K562 (cell line): ENCODE measurements at regions not wholly inside any gene's neighbourhood (a gene's known extent, or its start where the extent isn't known, plus 50 kb on each side); places are given as distances from the start of the nearest gene placed in this dataset.

Experiments used
- ATAC-seq: fragments of 200-7000 bp; cut with Tn5 transposase; 3 replicates; pipeline ENCODE4 v1.9.1; 2020; ENCODE audit warnings: moderate library complexity
- BruUV-seq: library from RNA; stranded (reverse); fragments of 400-500 nt; replicated peaks from 2 replicates; lab custom pipeline; 2021; lab: Mats Ljungman, UMichigan
- CTCF ChIA-PET: fragments of 300-600 bp; formaldehyde crosslinking; extraction: SDS; loops from one replicate; lab custom pipeline; 2021; ENCODE audit warnings: low intra/inter-chr PET ratio; lab: Yijun Ruan, JAX
- POLR2A ChIA-PET: fragments of 300-600, 350-650 bp; sonication (Branson Sonifier 250); formaldehyde crosslinking; extraction: SDS; loops from one replicate; lab custom pipeline; 2021; ENCODE audit warnings: antibody characterized with exemption, inconsistent platforms; lab: Yijun Ruan, JAX
- DNase-seq, 4 experiments: peaks; one replicate each; pipeline versions ENCODE4 v3.0.0 to v3.0.0-alpha.2; 2011 to 2018; ENCODE audit warnings: low spot score in 3 of 4, mixed read lengths in 3 of 4; ENCODE audit errors: extremely low read depth in 1 of 4
- FAIRE-seq: peaks from 2 replicates; lab custom pipeline; 2011; peaks lifted over from hg19 to GRCh38; lab: Jason Lieb, UNC
- H2AFZ ChIP-seq: 2 replicates; pipeline ENCODE4 v1.6.0; 2011; ENCODE audit warnings: low read depth, low read length, control low read depth, inconsistent platforms
- H3K27ac ChIP-seq: fragments of 200-600 bp; 3 replicates; pipeline ENCODE4 v1.8.0; 2011; ENCODE audit warnings: low read depth, mild to moderate bottlenecking, control low read depth, inconsistent platforms, low read length, moderate library complexity, mixed read lengths; ENCODE audit errors: extremely low read depth
- H3K27me3 ChIP-seq, 2 experiments: fragments of 300-600 bp in 1 of 2; 2 replicates in 1 of 2; 3 replicates in 1 of 2; pipeline versions ENCODE4 v1.6.0 to v1.8.0; 2011; ENCODE audit warnings: inconsistent platforms in 2 of 2, low read length in 2 of 2, mild to moderate bottlenecking in 1 of 2, mixed read lengths in 1 of 2, moderate library complexity in 1 of 2; ENCODE audit not compliant: control insufficient read depth in 2 of 2, insufficient read depth in 2 of 2
- H3K36me3 ChIP-seq: fragments of 300-600 bp; 3 replicates; pipeline ENCODE4 v1.8.0; 2011; ENCODE audit warnings: mild to moderate bottlenecking, low read length, inconsistent platforms; ENCODE audit not compliant: control insufficient read depth, insufficient read depth
- H3K4me1 ChIP-seq, 2 experiments: fragments of 200-600 bp in 1 of 2; replicated peaks in 1 of 2; 2 replicates in 1 of 2; 3 replicates in 1 of 2; pipeline versions ENCODE4 v1.5.1 to v1.8.0; 2011; ENCODE audit warnings: inconsistent platforms in 2 of 2, low read length in 2 of 2, mild to moderate bottlenecking in 1 of 2, mixed read lengths in 1 of 2, moderate library complexity in 1 of 2; ENCODE audit not compliant: control insufficient read depth in 2 of 2, insufficient read depth in 2 of 2
- H3K4me2 ChIP-seq: 2 replicates; pipeline ENCODE4 v1.6.1; 2011; ENCODE audit warnings: low read length, control low read depth, inconsistent platforms, mixed read lengths; ENCODE audit not compliant: insufficient read depth
- H3K4me3 ChIP-seq: fragments of 200-600 bp; sonication (generic), shearing (Covaris generic); 2 replicates; pipeline ENCODE4 v1.5.1; 2016; ENCODE audit warnings: control low read depth, inconsistent platforms
- H3K79me2 ChIP-seq: fragments of 200-600 bp; 3 replicates; pipeline ENCODE4 v1.8.0; 2011; ENCODE audit warnings: low read length, inconsistent platforms; ENCODE audit not compliant: control insufficient read depth, insufficient read depth
- H3K9ac ChIP-seq, 2 experiments: 2 replicates each; pipeline versions ENCODE4 v1.6.0 to v1.6.1; 2011; ENCODE audit warnings: low read depth in 2 of 2, low read length in 2 of 2, control low read depth in 1 of 2, inconsistent platforms in 1 of 2, mild to moderate bottlenecking in 1 of 2, mixed read lengths in 1 of 2; ENCODE audit not compliant: insufficient read depth in 1 of 2
- H3K9me1 ChIP-seq: one replicate; pipeline ENCODE4 v1.6.0; 2011; ENCODE audit warnings: inconsistent platforms, mild to moderate bottlenecking, low read length, moderate library complexity; ENCODE audit not compliant: control insufficient read depth, insufficient read depth
- H3K9me3 ChIP-seq: replicated peaks from 2 replicates; pipeline ENCODE4 v1.5.1; 2011; ENCODE audit warnings: low read depth, low read length, inconsistent platforms; ENCODE audit not compliant: control insufficient read depth, insufficient read depth
- H4K20me1 ChIP-seq: replicated peaks from 2 replicates; pipeline ENCODE4 v1.6.1; 2011; ENCODE audit warnings: low read length, inconsistent platforms, mixed read lengths; ENCODE audit not compliant: control insufficient read depth, insufficient read depth
- DNMT1 ChIP-seq: fragments of 450-650 bp; IDR thresholded peaks from 2 replicates; pipeline ENCODE4 v1.6.1; 2016; ENCODE audit warnings: antibody characterized with exemption, mild to moderate bottlenecking
- JUNB ChIP-seq: fragments of 450-650 bp; formaldehyde crosslinking; conservative IDR thresholded peaks from 2 replicates; pipeline ENCODE4 v1.4.0; 2020; ENCODE audit warnings: mild to moderate bottlenecking
- RAD21 ChIP-seq, 2 experiments: fragments of 250-450 bp in 1 of 2; fragments of 450-650 bp in 1 of 2; sonication (Bioruptor Pico) in 1 of 2; formaldehyde crosslinking in 1 of 2; IDR thresholded peaks in 1 of 2; conservative IDR thresholded peaks in 1 of 2; 2 replicates each; pipeline versions ENCODE4 v1.4.0 to v1.8.0; 2020 to 2022; ENCODE audit warnings: mild to moderate bottlenecking in 2 of 2, moderate library complexity in 1 of 2
- SETDB1 ChIP-seq: IDR thresholded peaks from one replicate; pipeline ENCODE4 v1.6.1; 2012; ENCODE audit warnings: low read length, control low read depth, inconsistent platforms
- TBP ChIP-seq: optimal IDR thresholded peaks from 2 replicates; pipeline ENCODE3; 2011; ENCODE audit warnings: low read depth, low read length, improper control_type of control experiment
- TEAD1 ChIP-seq, 2 experiments: fragments of 450-650 bp in 1 of 2; sonication (generic) in 1 of 2; formaldehyde crosslinking; IDR thresholded peaks; 2 replicates each; pipeline versions ENCODE4 v1.4.0 to v1.8.0; 2020 to 2022; ENCODE audit warnings: mild to moderate bottlenecking in 2 of 2, missing genetic modification reagents in 1 of 2
- WGBS: fragments of 100-300 bp; shearing (Covaris generic); methylation state at CpG from one replicate; pipeline ENCODE4 v1.1.6; 2016; ENCODE audit warnings: low coverage, mixed read lengths; ENCODE audit not compliant: insufficient coverage; ENCODE audit errors: missing lambda C conversion rate; 5-methylcytosine and 5-hydroxymethylcytosine counted together
- in situ Hi-C: fragments of 300-500 bp; cut with MboI; formaldehyde crosslinking; loops from 4 replicates; pipeline ENCODE4 v1.15.0; 2018; ENCODE audit warnings: inconsistent platforms, mixed read lengths
- intact Hi-C: fragments of 100-400 bp; cut with micrococcal nuclease; formaldehyde crosslinking; loops from 2 replicates; pipeline ENCODE4 v1.14.2; 2022
- TF ChIP-seq, protein P1 (sequence below): fragments of 200-400 bp; formaldehyde crosslinking; IDR thresholded peaks from 2 replicates; pipeline ENCODE4 v1.6.1; 2017; ENCODE audit warnings: mild to moderate bottlenecking, low read depth, low read length, moderate library complexity
- TF ChIP-seq, protein P2 (sequence below): sonication (generic); formaldehyde crosslinking; IDR thresholded peaks from 2 replicates; pipeline ENCODE4 v1.8.1; 2023; ENCODE audit warnings: mild to moderate bottlenecking, missing genetic modification reagents

- no TSS peak for BruUV-seq
- H3K9me1 ChIP-seq = no peaks in the 10 kb centered on the region
Observed at GRCh38 chr4:14701389-14701788, 300.9 kb upstream of the CPEB2 start.

More at GRCh38 chr4:14701389-14701788, 300.9 kb upstream of the CPEB2 start:
- H3K9ac ChIP-seq = no peak overlapping the region
- H3K4me1 ChIP-seq = no peaks in the 10 kb centered on the region
- ATAC-seq (no peak), DNase-seq (no peak), FAIRE-seq (no peak)
- 4% methylated on average over 2 of the region's 2 CpGs for WGBS
- ChIA-PET POLR2A (no interaction called here), CTCF (no interaction called here)
- TF ChIP-seq, protein P1, sequence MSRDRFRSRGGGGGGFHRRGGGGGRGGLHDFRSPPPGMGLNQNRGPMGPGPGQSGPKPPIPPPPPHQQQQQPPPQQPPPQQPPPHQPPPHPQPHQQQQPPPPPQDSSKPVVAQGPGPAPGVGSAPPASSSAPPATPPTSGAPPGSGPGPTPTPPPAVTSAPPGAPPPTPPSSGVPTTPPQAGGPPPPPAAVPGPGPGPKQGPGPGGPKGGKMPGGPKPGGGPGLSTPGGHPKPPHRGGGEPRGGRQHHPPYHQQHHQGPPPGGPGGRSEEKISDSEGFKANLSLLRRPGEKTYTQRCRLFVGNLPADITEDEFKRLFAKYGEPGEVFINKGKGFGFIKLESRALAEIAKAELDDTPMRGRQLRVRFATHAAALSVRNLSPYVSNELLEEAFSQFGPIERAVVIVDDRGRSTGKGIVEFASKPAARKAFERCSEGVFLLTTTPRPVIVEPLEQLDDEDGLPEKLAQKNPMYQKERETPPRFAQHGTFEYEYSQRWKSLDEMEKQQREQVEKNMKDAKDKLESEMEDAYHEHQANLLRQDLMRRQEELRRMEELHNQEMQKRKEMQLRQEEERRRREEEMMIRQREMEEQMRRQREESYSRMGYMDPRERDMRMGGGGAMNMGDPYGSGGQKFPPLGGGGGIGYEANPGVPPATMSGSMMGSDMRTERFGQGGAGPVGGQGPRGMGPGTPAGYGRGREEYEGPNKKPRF = no peak
- TF ChIP-seq RAD21 (CRISPR knock-in tag; conservative IDR thresholded peaks at IDR 0.05 in 1 of 2, IDR thresholded peaks at IDR 0.05 in 1 of 2) (no peak), JUNB (CRISPR knock-in tag) (no peak), SETDB1 (no peak), DNMT1 (no peak), TEAD1 (CRISPR knock-in tag; IDR thresholded peaks at IDR 0.05) (no peak), TBP (no peak)
- TF ChIP-seq, protein P2, sequence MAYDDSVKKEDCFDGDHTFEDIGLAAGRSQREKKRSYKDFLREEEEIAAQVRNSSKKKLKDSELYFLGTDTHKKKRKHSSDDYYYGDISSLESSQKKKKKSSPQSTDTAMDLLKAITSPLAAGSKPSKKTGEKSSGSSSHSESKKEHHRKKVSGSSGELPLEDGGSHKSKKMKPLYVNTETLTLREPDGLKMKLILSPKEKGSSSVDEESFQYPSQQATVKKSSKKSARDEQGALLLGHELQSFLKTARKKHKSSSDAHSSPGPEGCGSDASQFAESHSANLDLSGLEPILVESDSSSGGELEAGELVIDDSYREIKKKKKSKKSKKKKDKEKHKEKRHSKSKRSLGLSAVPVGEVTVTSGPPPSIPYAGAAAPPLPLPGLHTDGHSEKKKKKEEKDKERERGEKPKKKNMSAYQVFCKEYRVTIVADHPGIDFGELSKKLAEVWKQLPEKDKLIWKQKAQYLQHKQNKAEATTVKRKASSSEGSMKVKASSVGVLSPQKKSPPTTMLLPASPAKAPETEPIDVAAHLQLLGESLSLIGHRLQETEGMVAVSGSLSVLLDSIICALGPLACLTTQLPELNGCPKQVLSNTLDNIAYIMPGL (CRISPR knock-in tag) = no peak
- H3K4me3 ChIP-seq = no peak overlapping the region
- intact Hi-C loops (no loop called here), in situ Hi-C loops (no loop called here)
- no peak overlapping the region for H2AFZ ChIP-seq
- H3K9me3 ChIP-seq = no peaks in the 10 kb centered on the region
- H4K20me1 ChIP-seq = no peaks in the 10 kb centered on the region
- no peaks in the 10 kb centered on the region for H3K36me3 ChIP-seq
- H3K4me2 ChIP-seq = no peak overlapping the region
- no peaks in the 10 kb centered on the region for H3K79me2 ChIP-seq
- no peaks in the 10 kb centered on the region for H3K27me3 ChIP-seq
- H3K27ac ChIP-seq = no peak overlapping the region
